T-helper 2 cell treated with Interferon-gamma antibody and Interleukin-4, amounts not matched to agents 100 ng/mL and 5 ng/mL, for 36 hours (primary cell): ENCODE measurements at regions not wholly inside any gene's neighbourhood (a gene's known extent, or its start where the extent isn't known, plus 50 kb on each side); places are given as distances from the start of the nearest gene placed in this dataset.

Experiments
- intact Hi-C: fragments of 100-400 bp; cut with micrococcal nuclease; formaldehyde crosslinking; loops from one replicate; pipeline ENCODE4 v1.15.1; 2023

- intact Hi-C loops: no loop called here
These were observed 240.4 kb downstream of the SNAPC1 start for GRCh38 chr14:62002642-62003041.

- intact Hi-C loops: no loop called here
These were observed 241.5 kb downstream of the SNAPC1 start for GRCh38 chr14:62003701-62004100.

DNA sequence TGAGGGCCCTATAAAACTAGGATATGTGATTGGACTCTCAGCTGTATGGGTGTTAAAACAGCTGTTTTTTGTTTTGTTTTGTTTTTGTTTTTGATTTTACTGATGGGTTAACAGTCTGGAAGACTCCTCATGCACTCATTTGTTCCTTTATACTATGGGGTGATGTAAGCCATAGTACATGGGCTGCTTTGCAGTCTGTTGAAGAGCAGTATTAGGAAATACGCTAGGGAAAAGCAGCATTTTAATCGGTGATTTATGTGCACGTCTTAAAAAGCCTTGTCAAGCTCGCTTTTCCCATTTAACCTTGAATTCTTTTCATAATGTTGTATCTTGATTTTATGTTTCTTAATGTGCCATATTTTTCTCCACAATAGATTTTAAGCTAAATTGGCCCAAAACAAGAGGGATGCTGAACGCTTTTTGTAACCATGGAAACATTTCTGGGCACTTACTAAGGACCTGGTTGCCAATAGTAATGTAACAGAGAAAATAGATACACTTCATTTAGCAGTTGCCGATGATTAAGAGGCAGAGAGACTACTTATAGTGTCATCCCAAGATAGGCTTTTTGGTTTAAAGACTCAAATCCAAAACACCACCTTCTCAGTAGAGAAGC lies 244.0 kb downstream of the SNAPC1 start:
- intact Hi-C loops: no loop called here

DNA sequence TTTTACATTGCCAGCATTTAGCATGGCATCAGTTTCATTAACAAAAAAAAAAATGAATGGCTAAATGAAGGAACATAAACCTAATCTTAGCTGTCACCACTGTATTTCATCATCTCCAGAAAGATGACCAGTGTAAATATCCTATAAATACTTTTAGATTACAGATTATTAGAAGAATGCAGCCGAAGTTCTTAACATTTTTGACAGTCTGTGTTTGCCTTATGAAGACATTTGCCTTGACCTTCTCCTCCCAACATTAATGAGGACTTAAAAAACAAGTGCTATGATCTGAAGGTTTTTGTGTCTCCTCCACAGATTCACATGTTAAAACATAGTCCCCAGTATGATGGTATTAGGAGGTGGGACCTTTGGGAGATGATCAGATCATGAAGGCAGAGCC lies 253.0 kb downstream of the SNAPC1 start:
- intact Hi-C loops: no loop called here

DNA sequence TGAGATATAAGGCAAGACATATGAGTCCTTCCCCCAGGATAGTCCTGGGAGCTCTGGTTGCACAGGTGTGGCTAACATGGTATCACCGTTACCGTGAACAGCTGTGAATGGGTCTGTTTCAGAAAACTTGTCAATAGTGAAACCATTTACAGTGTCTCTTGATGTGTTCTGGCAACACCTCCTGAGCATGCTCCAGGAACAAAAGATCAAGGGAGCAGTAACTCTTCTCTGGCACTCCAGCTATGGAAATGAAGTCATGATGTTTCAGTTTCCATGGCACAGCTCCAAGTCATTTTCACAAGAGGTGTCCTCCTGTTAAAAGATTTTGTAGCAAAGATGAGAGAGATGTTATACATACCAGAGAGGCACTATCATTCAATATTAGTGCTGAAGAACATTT lies 253.7 kb downstream of the SNAPC1 start:
- intact Hi-C loops: no loop called here

- intact Hi-C loops: no loop called here
These were observed 255.5 kb downstream of the SNAPC1 start for GRCh38 chr14:62017651-62018230.

GRCh38 chr14:62018606-62019005 lies 256.4 kb downstream of the SNAPC1 start:
- intact Hi-C loops: no loop called here

DNA sequence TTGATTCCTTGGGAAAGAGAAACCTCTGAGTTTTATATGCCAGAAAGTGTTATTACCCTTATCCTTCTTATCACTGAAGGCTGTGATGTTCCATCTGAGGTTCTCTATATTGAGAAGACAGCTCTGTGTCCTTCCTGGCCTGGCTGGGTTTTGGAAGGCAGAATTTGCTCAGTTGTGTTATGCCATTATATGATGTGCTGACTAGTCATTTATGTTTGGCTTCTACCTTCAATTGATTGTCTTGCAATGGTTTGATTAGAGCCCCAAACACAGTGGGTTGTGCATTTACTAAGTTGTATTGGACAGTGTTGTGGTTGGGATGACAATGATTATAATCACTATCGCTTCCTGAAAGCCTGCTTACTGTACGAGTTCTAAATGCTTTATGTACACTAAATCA lies 265.7 kb downstream of the SNAPC1 start:
- intact Hi-C loops: no loop called here

DNA sequence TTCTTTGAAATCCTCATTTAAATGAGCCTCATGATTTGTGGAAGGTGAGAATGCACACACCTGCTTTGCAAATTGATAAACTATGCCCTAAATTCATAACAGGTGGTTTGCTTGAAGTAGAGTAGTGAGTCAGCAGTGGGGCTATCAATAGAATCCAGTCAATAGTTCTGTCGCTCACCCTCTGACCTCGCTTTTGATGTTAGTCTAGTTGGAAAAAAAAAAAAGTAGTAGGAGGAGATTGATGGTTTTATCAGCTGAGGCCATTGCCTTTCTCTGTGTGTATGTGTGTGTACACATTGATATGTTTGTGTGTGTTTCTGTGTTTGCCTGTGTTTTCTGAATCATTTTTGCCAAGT lies 267.3 kb downstream of the SNAPC1 start:
- intact Hi-C loops: no loop called here

DNA sequence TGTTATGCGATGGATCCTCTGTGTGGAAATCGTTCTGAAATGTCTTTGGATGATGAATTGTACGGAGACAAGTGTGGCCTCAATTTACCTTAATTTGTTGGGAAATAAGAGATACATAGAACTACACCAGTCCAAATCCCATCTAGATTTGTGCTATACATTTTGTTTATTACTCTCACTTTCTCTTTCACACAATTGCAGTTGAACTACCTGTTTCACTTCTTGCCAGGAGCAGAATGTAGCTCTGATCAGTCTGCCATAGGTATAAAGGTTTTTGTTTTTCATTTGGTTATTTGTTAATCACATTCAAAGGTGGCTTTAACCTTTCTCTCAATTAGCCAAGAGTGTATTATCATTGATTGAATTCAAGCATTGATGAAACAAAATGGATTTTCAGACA lies 268.2 kb downstream of the SNAPC1 start:
- intact Hi-C loops: no loop called here

DNA sequence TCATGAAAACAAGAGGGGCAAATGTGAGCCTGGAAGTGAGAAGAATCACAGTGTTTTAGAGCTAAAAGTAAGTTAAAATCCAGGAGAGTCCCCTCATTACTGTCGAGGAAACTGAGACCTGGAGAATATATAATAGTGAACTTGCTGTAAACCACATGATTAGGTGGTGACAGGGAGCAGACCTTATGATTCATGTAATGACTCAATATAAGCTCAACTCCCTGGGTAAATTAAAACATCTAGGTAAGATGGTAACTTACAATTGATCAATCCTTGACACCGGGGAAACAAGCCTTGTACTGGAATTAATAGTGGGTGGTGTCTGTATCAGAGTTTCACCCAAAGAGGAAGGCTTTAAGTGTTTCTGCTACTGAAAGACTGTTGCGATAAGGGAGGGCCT lies 269.3 kb downstream of the SNAPC1 start:
- intact Hi-C loops: no loop called here

- intact Hi-C loops: no loop called here
These were observed 291.0 kb downstream of the SNAPC1 start for GRCh38 chr14:62053188-62053587.

- intact Hi-C loops: no loop called here
These were observed 294.6 kb downstream of the SNAPC1 start for GRCh38 chr14:62056789-62057188.

DNA sequence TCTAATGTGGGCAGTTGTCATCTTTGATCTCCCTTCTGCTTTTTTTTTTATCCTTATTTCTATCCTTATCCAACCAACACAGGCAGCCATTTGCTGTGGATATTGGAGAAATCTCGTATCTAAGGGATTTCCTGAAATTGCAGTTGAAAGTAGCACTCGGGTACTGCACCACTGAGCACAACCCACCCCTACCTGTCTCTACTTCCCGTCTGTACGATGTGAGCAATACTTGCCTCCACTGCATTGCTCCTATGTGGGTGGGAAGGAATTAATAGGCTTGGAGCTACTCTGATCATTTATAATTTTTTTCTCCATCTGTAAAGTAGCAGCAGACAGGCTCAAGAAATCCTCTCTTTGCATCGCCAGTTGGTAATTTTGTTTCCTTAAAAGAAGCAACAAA lies 300.4 kb downstream of the SNAPC1 start:
- intact Hi-C loops: no loop called here

DNA sequence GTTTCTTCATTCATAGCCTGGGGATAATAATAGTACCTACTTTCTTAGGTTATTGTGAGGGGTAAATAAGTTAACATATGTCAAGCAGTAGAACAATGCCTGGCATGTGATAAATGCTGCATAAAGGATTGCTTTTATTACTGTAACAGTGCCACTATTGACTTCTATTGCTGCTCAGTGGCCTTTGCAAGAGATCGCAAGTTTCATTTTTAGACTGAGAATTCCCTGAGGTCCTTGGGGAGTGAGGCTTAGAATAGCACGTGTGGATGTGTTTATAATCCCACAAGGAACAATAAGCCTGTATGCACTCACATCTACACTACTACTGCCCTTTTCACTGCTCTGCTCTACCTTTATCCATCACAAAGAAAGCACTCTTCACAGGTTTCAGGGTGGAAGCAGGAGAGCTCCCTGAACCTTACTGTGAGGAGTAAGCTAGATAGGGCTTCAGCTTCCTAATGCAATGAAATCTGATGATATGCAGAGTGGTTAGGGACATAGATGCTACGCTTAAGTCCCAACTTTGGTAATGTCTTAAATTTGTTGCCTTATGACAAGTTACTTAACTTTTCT lies 302.6 kb downstream of the SNAPC1 start:
- intact Hi-C loops: no loop called here

DNA sequence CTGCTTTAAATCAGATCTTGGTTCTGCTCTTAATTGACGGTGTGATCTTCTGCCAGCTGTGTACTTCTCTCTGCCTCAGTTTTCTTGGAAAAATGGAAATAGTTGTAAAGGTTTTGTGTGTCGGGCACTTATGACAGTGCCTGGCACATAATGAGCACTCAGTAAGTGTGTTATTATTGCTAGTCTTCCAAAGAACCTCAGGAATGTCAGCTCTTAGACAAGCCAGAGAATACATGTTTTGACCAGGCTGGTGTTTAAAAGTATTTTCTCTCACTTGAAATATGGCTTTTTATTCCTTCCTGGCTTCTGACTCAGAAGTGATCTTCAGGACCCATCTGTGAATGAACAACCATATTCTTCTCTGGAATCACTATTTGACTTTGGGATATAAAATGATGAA lies 304.1 kb downstream of the SNAPC1 start:
- intact Hi-C loops: no loop called here

DNA sequence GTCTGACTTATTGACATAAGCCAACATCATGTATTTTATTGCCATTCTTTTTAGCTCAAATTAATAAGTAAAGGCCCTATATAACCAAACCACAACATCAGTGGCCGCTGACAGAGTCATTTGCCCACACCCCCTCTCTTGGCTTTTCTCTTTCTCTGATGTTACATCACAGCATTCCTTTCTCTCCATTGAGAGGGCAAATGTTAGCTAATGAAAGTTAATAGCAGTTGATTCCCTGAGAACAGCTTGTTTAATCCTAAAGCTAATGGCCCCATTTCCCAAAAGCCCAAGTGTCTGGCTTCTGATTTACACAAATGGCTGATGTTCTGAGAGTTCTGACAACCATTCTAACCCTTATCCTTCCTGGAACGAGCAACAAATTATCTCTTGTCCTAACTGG lies 308.8 kb downstream of the SNAPC1 start:
- intact Hi-C loops: no loop called here

- intact Hi-C loops: no loop called here
These were observed 314.1 kb downstream of the SNAPC1 start for GRCh38 chr14:62076368-62076767.

GRCh38 chr14:62076825-62077605 lies 314.8 kb downstream of the SNAPC1 start:
- intact Hi-C loops: no loop called here

GRCh38 chr14:62077676-62078261 lies 315.5 kb downstream of the SNAPC1 start:
- intact Hi-C loops: no loop called here

DNA sequence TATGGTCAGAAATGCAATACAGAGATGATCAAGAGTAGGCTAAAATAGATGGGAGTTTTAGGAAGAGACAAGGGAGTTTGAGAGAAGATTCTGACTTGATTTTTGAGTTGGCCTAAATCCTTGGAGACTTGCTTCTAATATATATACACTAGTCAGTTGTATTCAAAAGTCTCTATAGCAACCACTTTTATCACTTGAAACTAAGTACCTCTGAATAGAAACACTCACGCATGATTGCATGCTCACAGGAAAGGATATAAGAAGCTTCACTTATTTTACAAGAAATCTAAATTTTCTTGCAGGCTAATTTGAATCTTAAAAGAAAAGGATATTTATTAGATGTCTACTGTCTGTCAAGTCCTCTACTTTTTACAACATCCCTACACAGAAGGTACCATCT lies 316.8 kb downstream of the SNAPC1 start:
- intact Hi-C loops: no loop called here

GRCh38 chr14:62081012-62081612 lies 318.9 kb downstream of the SNAPC1 start:
- intact Hi-C loops: no loop called here
